GM19324 (cell line): ENCODE measurements at regions not wholly inside any gene's neighbourhood (a gene's known extent, or its start where the extent isn't known, plus 50 kb on each side); places are given as distances from the start of the nearest gene placed in this dataset.
"Not testable (repeated sequence)": the region's sequence is repeated elsewhere in the genome, so short reads cannot be mapped to it uniquely, and the experiment has no call there.

Experiments used
- ATAC-seq: cut with Tn5 transposase; IDR thresholded peaks from one replicate; pipeline ENCODE4 v1.9.1; 2021; ENCODE audit warnings: mild to moderate bottlenecking, moderate library complexity; ENCODE audit not compliant: unreplicated experiment, low FRiP score

DNA sequence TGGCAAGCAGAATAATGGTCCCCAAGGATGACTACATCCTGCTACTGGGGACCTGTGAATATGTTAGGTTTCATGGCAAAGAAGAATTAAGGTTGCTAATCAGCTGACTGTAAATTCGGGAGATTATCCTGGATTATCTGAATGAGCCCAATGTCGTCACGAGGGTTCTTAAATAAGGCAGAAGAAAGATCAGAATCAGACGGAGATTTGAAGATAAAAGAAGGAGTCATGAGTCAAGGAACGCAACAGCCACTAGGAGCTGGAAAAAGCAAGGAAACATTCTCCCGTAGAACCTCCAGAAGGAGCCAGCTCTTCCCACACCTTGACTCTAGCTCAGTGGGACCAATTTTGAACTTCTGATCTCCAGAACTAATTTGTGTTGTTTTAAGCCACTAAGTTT is 82.9 kb upstream of the APBB1IP start:
- ATAC-seq, result no peak

DNA sequence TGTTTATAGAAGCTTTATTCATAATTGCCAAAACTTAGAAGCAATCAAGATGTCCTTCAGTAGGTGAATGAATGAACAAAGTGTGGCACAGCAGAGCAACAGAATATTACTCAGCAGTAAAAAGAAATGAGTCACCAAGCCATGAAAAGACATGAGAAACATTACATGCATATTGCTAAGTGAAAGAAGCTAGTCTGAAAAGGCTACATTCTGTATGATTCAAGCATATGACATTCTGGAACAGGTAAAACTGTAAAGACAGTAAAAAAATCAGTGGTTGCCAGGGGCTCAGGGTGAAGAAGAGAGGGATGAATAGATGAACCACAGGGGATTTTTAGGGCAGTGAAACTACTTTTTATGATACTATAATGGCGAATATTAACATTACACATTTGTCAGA is 80.9 kb upstream of the APBB1IP start:
- no peak for ATAC-seq

DNA sequence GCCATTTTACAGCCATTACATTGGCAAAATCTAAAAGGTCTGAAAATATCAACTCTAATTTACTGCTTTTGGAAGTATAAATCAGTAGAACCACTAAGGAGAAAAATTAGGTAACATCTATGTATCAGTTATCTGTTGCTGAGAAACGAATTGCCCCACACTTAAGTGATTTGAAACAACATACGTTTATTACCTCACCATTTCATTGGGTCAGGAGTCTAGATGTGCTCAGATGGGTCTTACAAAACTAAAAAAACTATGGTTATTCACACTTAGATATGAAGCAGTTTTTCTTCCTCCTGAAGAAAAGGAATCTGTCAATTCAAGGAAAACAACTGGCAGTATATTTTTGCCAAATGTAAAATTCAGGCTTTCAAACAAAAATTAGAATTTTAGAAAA is 80.1 kb upstream of the APBB1IP start:
- no peak for ATAC-seq

GRCh38 chr10:26359670-26360069 is 78.5 kb upstream of the APBB1IP start:
- ATAC-seq, result no peak

GRCh38 chr10:26361351-26361750 is 76.8 kb upstream of the APBB1IP start:
- ATAC-seq, result no peak

- ATAC-seq, result no peak
Measured at GRCh38 chr10:26361971-26362370, 76.2 kb upstream of the APBB1IP start.

DNA sequence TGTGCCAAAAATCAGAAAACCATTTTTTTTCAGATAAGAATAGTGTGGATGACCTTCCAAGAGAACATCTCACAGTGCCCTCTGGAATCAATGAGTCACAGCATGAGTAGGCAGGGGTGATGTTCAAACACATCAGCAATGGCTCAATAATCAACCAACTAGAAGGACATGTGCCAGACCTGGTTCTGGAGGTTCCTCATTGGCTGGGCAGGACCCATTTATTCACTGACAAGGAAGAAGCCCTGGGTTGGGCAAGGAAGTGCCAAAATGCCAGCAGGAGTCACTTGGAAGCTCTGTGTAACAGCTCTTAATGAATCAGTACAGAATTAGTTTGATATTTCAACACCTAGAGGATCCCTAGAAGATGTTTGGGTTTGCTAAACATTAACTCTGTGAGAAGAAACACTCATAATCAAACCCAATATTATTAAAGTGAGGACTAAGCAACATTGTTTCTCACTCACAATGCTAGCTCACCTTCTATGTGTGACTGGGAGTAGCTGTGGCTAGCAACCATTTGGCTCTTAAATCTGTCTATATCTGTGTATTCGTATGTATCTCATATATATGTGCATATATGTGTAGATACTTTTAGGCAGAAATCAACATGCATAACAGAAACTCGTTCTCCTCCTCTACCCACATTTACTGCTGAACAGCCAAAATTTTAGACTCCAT is 72.3 kb upstream of the APBB1IP start:
- ATAC-seq, result no peak

DNA sequence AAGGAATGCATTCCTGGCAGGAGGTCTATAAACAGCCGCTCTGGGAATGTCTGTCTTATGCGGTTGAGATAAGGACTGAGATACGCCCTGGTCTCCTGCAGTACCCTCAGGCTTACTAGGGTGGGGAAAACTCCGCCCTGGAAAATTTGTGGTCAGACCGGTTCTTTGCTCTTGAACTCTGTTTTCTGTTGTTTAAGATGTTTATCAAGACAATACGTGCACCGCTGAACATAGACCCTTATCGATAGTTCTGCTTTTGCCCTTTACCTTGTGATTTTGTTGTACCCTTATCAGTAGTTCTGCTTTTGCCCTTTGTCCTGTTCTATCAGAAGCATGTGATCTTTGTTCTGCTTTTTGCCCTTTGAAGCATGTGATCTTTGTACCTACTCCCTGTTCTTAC is 71.1 kb upstream of the APBB1IP start:
- ATAC-seq, result not testable (repeated sequence)

DNA sequence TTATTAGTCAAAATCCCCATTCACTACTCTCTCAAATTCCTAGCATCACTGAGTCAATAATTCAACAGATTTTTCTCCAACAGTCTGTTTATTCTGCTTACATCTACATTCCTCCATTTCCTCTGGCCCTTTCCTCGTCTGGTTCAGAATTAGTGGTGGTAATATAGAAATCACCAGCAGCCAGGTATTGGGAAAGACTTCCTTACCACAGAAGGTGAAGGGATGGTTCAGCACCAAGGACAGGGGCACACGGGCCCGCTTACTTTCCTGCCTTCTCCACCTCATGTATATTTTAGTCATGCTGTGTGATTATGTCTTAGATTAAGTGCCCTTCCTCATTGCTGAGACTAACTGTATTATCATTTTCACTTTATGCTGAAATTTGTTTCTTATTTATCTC is 70.4 kb upstream of the APBB1IP start:
- ATAC-seq, result no peak

GRCh38 chr10:26368463-26368862 is 69.7 kb upstream of the APBB1IP start:
- no peak for ATAC-seq

GRCh38 chr10:26372513-26373354 is 65.4 kb upstream of the APBB1IP start:
- ATAC-seq, result peak; percentile 67

DNA sequence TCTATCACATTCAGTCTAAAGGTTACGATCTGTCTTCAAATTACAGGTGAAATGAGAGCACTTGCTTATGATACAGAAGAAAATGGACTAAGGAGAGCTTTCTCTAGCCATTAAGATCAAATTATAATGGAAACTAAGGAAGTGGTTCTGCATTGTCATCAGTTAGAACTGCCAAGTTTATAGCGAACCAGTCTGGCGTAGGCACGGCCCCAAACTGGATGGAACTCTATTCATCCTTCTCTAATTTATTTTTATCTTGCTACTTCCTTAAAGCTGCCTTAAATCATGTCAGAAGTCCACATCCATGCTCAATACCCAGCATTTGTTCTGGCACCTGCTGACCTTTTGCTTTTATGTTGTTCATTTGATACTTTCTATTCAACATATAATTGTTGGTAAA is 63.7 kb upstream of the APBB1IP start:
- no peak for ATAC-seq

DNA sequence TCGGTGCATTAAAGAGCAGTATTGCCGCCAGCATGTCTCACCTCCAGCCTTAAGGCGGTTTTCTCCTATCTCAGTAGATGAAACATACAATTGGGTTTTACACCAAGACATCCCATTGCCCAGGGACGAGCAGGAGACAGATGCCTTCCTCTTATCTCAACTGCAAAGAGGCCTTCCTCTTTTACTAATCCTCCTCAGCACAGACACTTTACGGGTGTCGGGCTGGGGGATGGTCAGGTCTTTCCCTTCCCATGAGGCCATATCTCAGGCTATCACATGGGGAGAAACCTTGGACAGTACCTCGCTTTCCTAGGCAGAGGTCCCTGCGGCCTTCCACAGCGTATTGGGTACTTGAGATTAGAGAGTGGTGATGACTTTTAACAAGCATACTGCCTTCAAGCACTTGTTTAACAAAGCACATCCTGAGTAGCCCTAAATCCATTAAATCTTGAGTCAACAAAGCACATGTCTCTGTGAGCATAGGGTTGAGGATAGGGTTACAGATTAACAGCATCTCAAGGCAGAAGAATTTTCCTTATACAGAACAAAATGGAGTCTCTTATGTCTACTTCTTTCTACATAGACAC is 60.8 kb upstream of the APBB1IP start:
- ATAC-seq, result not testable (repeated sequence)

- no peak for ATAC-seq
Measured at GRCh38 chr10:26378861-26379294, 59.3 kb upstream of the APBB1IP start.

DNA sequence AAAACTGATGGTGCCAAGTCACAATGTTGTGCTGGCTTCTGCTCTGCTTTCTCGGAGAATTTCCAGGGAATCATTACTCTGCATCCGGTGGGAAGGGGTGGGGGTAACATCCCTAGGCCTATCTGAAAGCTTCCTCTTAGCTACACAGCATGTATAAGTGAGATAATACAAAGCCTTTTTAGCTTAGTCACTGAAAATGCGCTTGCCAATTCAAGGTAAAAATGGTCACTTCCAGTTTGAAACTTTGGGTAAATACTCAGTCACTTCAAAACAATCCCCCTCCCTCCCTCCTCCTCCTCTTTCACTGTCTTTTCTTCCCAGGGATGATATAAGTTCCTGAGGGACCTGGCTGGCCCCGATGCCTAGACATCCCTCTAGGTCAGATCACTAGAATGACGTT is 57.3 kb upstream of the APBB1IP start:
- no peak for ATAC-seq

- ATAC-seq, result no peak
Measured at GRCh38 chr10:26381986-26382385, 56.2 kb upstream of the APBB1IP start.

- ATAC-seq, result no peak
Measured at GRCh38 chr10:26384600-26384999, 53.5 kb upstream of the APBB1IP start.

DNA sequence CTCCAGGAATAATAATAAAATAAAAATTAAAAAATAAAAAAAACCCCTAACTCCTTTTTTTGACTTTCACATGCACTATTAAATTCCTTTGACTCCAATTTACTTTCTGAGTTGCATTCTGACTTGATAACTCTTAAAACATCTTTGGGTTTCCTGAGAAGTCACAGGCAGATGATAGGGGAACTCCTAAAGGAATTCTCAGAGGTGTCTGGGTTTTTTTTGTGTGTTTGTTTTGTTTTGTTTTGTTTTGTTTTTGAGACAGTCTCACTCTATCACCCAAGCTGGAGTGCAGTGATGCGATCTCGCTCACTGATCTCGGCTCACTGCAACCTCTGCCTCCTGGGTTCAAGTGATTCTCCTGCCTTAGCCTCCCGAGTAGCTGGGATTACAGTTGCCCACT is 52.7 kb upstream of the APBB1IP start:
- no peak for ATAC-seq

GRCh38 chr10:26386781-26387180 is 51.4 kb upstream of the APBB1IP start:
- no peak for ATAC-seq
